Loucy (cell line): ENCODE measurements at regions not wholly inside any gene's neighbourhood (a gene's known extent, or its start where the extent isn't known, plus 50 kb on each side); places are given as distances from the start of the nearest gene placed in this dataset.

Experiments
- EZH2phosphoT487 ChIP-seq: fragments of 200-600 bp; IDR thresholded peaks from 2 replicates; pipeline ENCODE4 v1.6.1; 2018; ENCODE audit warnings: antibody characterized with exemption, mild to moderate bottlenecking, moderate library complexity, borderline replicate concordance
- TF ChIP-seq, protein P1 (sequence below): fragments of 200-600 bp; sonication (generic); conservative IDR thresholded peaks from 2 replicates; pipeline ENCODE4 v1.5.1; 2014; ENCODE audit warnings: mild to moderate bottlenecking, antibody characterized with exemption, low read length

- TF ChIP-seq, protein P1, sequence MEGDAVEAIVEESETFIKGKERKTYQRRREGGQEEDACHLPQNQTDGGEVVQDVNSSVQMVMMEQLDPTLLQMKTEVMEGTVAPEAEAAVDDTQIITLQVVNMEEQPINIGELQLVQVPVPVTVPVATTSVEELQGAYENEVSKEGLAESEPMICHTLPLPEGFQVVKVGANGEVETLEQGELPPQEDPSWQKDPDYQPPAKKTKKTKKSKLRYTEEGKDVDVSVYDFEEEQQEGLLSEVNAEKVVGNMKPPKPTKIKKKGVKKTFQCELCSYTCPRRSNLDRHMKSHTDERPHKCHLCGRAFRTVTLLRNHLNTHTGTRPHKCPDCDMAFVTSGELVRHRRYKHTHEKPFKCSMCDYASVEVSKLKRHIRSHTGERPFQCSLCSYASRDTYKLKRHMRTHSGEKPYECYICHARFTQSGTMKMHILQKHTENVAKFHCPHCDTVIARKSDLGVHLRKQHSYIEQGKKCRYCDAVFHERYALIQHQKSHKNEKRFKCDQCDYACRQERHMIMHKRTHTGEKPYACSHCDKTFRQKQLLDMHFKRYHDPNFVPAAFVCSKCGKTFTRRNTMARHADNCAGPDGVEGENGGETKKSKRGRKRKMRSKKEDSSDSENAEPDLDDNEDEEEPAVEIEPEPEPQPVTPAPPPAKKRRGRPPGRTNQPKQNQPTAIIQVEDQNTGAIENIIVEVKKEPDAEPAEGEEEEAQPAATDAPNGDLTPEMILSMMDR = no peak
- TF ChIP-seq EZH2phosphoT487 = no peak
These were observed 872.6 kb downstream of the TDRD15 start for GRCh38 chr2:21996339-21996738.
